T-helper 1 cell (primary cell): ENCODE measurements at regions not wholly inside any gene's neighbourhood (a gene's known extent, or its start where the extent isn't known, plus 50 kb on each side); places are given as distances from the start of the nearest gene placed in this dataset.
"Not testable (repeated sequence)": the region's sequence is repeated elsewhere in the genome, so short reads cannot be mapped to it uniquely, and the experiment has no call there.

Experiments used
- DNase-seq, 5 donors: peaks; one replicate each; pipeline ENCODE4 v3.0.0-alpha.2; 2012 to 2020

DNA sequence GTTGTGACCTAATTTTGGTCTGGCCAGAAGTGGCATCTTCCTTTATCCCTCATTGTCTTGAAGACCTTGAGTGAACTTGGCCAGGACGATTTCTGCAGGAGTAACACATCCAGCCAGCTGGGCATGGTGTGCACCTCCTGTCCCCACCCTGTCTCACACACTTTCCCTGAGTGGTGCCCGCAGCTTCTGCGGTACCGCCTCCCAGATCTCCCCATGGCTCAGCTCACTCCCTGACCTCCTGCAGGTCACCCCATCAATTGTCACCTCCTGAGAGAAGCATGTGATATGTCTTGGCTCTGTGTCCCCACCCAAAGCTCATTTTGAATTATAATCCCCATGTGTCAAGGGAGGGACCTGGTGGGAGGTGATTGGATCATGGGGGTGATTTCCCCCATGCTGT lies 50.2 kb upstream of the TP53I11 start:
- DNase-seq, result no peak

GRCh38 chr11:45001466-45002165 lies 50.9 kb upstream of the TP53I11 start:
- no peak for DNase-seq

- no peak for DNase-seq
Measured at GRCh38 chr11:45005106-45005505, 54.4 kb upstream of the TP53I11 start.

DNA sequence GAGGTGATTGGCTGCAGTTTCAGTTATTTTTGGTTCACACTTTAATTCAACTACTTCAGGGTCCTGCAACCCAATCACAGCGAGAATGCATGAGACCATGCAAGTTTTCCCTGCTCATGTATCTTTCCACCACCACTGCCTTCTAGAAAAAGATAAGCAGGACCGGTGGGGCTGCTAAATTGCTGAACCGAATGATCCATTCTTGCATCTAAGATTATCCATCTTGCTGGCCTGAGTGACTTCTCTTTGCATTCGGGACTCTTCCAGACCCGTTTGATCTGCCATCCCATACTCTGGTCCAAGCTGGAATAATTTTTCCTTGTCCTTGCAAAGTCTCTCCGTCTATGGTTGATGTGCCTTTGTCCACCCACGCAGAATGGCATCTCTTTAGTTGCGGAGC lies 56.3 kb upstream of the TP53I11 start:
- no peak for DNase-seq

DNA sequence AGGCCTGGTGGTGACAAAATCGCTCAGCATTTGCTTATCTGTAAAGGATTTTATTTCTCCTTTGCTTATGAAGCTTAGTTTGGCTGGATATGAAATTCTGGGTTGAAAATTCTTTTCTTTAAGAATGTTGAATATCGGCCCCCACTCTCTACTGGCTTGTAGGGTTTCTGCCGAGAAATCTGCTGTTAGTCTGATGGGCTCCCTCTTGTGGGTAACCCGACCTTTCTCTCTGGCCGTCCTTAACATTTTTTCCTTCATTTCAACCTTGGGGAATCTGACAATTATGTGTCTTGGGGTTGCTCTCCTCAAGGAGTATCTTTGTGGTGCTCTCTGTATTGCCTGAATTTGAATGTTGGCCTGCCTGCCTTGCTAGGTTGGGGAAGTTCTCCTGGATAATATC lies 65.3 kb upstream of the TP53I11 start:
- not testable (repeated sequence) for DNase-seq

DNA sequence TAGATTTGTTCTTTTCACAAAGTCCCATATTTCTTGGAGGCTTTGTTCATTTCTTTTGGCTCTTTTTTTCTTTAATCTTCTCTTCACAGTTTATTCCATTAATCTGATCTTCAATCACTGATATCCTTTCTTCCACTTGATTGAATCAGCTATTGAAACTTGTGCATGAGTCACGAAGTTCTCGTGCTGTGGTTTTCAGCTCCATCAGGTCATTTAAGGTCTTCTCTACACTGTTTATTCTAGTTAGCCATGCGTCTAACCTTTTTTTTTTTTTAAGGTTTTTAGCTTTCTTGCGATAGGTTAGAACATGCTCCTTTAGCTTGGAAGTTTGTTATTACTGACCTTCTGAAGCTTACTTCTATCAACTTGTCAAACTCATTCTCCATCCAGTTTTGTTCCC lies 65.8 kb upstream of the TP53I11 start:
- DNase-seq, result not testable (repeated sequence)

DNA sequence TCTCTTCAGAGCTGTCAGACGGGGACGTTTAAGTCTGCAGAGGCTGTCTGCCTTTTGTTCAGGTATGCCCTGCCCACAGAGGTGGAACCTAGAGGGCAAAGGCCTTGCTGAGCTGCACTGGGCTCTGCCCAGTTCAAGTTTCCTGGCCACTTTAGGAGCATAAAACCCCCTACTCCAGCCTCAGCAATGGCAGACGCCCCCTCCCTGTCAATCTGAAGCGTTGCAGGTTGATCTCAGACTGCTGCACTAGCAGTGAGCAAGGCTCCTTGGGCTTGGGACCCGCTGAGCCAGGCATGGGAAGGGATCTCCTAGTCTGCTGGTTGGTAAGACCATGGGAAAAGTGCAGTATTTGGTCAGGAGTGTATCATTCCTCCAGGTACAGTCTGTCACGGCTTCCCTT lies 66.6 kb upstream of the TP53I11 start:
- no peak for DNase-seq

DNA sequence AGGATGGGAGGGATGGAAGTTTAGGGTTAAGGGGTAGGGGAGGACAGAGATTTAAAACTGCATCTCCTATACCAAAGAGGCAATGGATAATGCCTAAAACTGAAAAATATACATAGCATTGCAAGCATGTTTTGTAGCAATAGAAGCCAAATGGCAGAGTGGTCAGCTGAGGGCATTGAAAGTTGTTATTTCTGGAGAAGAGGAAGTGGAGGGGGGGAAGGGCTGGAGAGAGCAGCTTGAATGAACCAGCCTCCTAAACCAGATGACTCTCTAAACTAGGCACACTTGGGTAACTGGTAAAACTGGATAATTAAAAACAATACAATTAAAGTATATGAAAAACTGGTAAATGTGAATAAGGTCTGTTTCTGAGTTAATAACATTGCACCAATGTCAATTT lies 70.3 kb upstream of the TP53I11 start:
- DNase-seq, result no peak

- no peak for DNase-seq
Measured at GRCh38 chr11:45021692-45022141, 71.0 kb upstream of the TP53I11 start.

DNA sequence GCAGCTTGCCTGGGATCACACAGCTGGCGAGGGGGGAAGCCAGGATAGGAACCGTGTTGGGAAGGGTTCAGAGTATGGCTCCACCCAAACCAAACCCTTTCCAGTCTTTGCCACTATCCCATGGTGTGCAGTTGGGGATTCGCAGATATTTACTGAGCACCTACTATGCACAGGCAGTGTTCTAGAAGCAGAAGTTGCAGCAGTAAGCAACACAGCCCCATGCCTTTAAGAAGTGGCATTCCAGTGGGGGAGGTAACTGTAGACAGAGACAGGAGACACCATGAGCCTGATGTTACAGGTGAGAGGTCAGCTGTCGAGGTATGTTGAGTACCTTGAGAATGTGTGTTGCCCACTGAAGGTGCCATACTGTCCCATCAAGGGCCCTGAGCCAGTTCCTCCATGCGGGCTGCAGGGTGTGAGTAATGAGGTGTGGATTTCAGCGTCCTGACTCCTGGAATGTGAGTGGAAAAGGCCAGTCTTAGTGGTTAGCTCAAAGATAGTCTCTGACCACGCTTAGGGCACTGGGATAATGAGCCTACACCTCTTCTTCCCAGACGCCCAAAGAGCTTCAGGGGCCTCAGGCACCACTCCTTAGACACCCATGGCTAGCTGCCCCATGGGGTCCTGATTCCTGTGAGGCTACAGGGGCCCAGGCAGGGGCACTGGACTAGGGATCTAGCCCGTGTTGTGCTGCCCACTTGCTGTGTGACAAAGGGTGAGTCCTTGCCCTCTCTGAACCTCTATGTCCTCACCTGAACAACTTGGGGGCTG lies 71.8 kb upstream of the TP53I11 start:
- no peak for DNase-seq

- DNase-seq, result no peak
Measured at GRCh38 chr11:45023065-45023365, 72.3 kb upstream of the TP53I11 start.

DNA sequence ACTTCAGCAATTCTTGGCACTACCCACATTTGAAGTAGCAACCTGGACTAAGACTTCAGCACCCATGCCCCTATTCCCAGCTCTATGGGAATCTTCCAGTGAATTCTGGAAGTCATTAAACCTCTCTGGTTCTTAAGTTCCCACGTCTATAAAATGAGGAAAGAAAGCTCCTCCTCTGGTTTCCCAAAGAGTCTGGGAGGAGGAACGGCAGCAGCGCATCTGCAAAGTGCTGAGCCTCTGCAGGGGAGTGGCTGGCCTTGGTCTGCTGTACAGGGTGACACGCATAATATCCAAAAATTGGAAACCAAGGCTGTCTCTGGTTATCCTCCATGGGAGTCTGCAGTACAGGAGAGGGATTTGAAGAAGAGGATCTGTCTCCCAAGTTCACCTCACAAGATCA lies 73.6 kb upstream of the TP53I11 start:
- DNase-seq, result no peak

- DNase-seq, result no peak
Measured at GRCh38 chr11:45024846-45025588, 74.3 kb upstream of the TP53I11 start.

GRCh38 chr11:45025716-45026492 lies 75.2 kb upstream of the TP53I11 start:
- DNase-seq, result no peak

- no peak for DNase-seq
Measured at GRCh38 chr11:45026835-45027234, 76.2 kb upstream of the TP53I11 start.

- DNase-seq, result no peak
Measured at GRCh38 chr11:45027312-45027711, 76.6 kb upstream of the TP53I11 start.

GRCh38 chr11:45028911-45029682 lies 78.4 kb upstream of the TP53I11 start:
- DNase-seq, result no peak

DNA sequence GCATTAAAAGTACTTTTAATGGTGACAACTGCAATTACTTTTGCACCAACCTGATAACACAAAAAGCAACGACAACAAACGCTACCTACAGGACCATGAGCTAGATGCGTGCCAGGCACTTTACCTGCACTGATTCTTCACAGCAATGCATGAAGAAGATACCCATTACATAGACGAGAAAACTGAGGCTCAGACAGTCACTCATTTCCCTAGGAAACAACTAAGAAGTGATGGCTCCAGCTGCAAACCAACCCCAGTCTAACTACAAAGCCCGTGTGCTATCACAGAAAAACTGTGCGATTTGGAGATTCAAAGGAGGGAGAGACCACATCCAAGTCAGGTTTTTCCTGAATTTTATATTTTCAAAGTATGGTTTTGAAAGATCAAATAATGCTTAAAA lies 80.1 kb upstream of the TP53I11 start:
- no peak for DNase-seq

DNA sequence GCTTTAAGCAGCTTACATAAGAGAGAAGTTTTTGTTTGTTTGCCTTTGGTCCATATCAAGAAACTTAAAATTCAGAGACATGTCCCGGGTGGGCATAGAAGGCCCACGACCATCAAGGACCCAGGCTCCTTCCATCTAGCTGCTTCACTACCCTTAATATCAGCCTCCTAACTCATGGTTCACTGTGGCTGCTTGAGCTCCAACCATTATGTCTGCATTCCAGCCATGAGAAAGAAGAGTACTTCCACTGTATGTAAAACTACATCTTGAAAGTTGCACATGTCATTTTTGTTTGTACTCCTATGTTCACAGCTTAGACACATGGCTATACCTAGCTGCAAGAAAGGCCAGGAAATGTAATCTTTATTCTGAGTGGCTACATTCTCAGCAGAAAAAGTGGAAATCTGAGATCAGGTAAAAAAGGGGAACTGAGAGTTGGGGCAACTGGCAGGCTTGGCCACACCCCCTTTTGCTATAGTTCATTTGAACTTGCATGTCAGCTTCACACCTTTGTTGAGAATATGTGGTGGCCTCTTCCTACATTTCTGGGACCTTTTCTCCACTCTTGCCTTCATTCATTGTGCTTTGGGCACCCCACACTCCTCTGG lies 81.3 kb upstream of the TP53I11 start:
- DNase-seq, result no peak

DNA sequence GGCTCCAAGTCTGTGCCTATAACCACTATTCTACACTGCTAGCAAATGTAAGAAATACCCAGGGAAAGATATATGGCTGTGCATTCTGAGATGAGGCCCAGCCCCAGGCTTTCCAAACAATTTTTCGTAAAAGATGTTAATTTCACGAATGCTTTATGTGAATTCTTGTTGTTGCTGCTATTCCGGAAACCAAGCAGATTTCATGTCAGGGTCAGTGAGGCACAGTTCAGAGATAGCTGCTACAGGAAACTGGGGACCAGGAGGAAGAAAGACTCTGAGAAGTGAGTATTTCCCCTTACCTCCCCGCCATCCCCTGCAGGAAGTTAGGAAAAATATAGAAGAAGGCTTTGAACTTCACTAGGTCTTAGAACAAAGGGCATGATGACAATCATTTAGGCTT lies 84.7 kb upstream of the TP53I11 start:
- no peak for DNase-seq

DNA sequence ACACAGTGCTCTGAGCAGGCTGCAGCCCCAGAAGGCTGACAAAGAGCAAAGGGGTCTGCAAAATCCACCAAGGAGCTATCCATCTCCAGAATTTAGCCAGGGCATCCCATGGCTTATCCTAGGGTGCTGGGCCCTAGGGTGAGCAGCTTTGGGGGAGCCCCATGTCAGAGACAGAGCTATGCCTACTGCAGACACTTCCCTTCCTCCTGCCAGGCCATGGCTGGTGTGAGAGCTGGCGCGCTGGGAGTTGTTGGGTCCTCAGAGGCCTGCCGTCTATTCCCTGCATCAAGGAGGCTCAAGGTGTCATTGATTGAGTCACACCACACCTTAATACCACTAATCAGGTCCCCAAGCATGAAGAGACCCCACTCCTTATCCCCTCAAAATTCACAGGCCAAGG lies 85.3 kb upstream of the TP53I11 start:
- DNase-seq, result no peak

GRCh38 chr11:45036733-45037132 lies 86.0 kb upstream of the TP53I11 start:
- no peak for DNase-seq
